GF-D8 (cell line): ENCODE measurements at regions not wholly inside any gene's neighbourhood (a gene's known extent, or its start where the extent isn't known, plus 50 kb on each side); places are given as distances from the start of the nearest gene placed in this dataset.
"Not testable (repeated sequence)": the region's sequence is repeated elsewhere in the genome, so short reads cannot be mapped to it uniquely, and the experiment has no call there.

ENCODE experiments used
- DNase-seq: peaks from one replicate; lab custom pipeline; 2025; lab: John Stamatoyannopoulos, UW

GRCh38 chr5:89560696-89561095 lies 677.7 kb upstream of the MEF2C start:
- no peak for DNase-seq

GRCh38 chr5:89556215-89556913 lies 673.4 kb upstream of the MEF2C start:
- no peak for DNase-seq

- no peak for DNase-seq
Measured at GRCh38 chr5:89546657-89547056, 663.7 kb upstream of the MEF2C start.

DNA sequence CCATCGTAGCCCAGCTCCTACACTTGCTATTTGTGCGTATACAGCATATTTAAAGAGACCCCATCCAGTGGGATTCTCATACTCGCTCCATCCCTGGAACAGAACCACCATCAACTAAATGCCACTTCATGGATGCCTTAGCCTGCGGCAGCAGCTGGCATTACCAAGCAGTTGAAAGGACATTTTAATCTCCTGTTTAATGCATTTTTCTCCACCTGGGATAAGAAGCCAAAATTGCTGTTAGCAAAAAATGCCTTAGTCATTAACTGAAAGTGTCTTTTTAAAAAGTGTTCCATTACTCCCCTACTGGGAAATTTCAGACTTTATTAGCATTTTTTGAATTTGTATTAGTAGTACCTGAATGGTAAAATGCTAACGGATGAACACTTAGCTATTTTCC lies 662.6 kb upstream of the MEF2C start:
- no peak for DNase-seq

- DNase-seq = no peak
Measured at GRCh38 chr5:89545076-89545475, 662.1 kb upstream of the MEF2C start.

DNA sequence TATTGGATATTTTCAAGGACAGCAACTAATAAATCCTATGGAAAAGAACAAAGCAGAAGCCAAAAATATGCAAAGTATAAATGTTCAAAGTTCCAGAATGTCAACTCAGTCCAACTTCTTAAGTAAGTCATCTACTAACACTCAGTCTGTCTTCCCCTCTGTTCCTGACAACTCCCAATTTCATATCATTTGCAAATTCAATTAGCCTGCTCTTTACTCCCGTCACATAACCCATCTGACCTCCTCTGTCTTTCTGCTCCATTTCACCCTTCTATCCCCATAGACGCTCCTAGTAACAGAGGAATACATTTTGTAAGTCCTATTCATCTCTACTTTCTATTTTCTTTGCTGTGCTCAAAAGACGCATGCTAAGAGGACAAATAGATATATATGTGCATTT lies 659.8 kb upstream of the MEF2C start:
- DNase-seq = no peak

DNA sequence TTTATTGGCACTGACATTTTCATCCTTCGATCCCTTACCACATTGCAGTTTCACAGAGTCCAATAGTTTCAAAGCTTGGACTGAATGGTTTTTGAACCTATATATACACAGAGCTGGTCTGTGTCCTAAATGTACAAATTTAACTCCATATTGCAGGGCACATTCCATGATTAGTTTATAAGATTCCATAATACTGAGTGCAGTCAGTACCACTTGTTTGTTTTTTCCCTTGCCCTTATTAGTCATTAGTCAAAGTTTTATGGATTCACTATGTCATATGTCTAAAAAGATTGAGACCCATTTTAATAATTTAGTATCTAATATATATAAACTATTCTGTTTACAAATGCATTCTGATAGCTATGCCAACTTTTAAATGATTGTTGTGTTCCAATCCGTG lies 654.8 kb upstream of the MEF2C start:
- no peak for DNase-seq

DNA sequence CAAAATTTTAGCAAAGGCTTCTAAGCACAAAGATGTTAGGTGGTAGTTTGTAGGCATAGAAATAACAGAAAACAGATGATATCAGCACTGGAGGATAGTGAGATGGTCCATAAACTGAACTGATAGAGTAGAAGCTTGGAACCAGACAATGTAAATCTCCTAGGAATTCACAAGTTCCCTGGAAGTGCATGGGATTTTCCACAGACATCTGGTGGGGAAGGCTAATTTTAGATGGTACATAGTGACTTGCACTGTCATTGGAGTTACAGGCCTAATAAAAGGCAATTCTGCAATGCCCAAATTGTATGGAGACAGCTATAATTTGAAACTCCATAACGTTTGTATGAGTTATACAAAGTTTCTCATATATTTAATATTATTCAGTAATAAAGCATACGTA lies 653.0 kb upstream of the MEF2C start:
- no peak for DNase-seq

DNA sequence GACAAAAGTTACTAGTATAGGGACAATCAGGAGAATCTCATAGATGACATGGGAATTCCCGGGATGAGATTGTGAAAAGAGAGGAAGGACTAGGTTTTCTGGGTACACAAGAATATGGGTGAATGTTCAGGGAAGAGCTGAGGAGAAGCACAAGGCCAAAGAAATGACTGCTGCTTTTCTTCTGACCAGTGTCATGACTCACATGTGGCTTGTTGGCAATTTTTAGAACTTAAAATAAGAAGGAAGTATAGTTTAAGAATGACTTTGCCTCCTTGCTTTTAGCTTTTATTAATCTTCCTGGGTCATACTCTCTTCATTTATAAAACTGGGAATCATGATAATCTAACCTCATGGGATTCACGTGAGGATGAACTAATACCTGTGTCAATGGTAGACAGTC lies 652.4 kb upstream of the MEF2C start:
- DNase-seq = no peak

- no peak for DNase-seq
Measured at GRCh38 chr5:89534331-89534730, 651.3 kb upstream of the MEF2C start.

GRCh38 chr5:89524785-89525184 lies 641.8 kb upstream of the MEF2C start:
- no peak for DNase-seq

GRCh38 chr5:89523867-89524266 lies 640.9 kb upstream of the MEF2C start:
- not testable (repeated sequence) for DNase-seq

DNA sequence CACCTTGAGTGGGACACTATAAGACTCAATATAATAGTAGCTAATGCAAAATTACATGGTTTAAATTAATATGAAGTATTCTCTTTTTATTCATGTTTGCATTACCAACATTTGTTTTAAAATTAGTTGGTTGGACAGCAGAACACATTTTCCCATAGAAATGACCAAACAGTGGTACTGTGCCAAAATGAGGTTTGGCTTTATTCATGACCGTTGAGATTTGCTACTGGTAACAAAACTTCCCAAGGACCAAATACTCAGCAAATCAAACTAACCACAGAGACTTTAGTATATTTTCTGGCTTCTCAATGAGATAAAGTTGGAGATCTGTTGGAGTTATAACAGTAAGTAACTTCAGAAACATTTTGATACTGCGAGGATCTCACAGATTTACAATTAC lies 637.8 kb upstream of the MEF2C start:
- no peak for DNase-seq

- no peak for DNase-seq
Measured at GRCh38 chr5:89513299-89514044, 630.5 kb upstream of the MEF2C start.

DNA sequence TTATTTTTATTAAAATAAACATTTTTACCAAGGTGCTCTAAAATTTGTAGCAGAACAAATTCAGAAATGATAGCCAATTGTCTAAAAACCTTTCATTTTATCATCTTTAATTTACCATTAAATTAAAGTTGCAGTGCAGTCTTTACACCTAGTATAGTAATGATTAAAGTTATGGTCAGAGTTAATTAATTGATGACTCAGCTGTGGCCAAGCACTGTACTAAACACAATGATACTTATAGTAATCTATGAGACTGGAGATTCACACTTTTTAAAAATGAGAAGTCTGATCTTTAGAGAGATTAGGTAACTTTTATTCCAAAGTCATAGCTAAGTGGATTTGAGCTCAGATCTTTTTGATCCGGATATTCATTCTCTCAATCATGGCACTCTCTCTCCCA lies 621.1 kb upstream of the MEF2C start:
- DNase-seq = no peak

DNA sequence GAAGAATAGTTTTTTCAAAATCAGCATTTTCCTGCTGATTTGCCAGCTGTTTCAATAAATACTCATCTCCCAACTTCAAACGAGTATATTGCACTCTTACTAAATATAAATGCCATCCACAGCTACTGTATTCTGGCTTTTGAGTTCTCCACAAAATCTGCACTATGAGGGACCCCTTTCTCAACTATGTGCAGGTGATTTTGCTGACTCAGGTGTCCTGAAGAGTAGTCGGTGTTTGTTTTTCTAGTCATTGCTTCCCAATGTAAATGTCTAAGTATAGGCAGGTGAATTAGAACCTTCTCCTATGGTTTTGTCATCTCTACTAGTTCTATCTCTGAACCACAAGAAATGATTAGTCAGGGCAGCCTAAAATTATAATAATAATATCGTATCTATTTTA lies 616.8 kb upstream of the MEF2C start:
- DNase-seq = no peak

GRCh38 chr5:89498699-89499098 lies 615.7 kb upstream of the MEF2C start:
- DNase-seq = no peak

- DNase-seq = no peak
Measured at GRCh38 chr5:89493414-89493813, 610.4 kb upstream of the MEF2C start.

GRCh38 chr5:89484962-89485361 lies 602.0 kb upstream of the MEF2C start:
- no peak for DNase-seq

- no peak for DNase-seq
Measured at GRCh38 chr5:89480406-89481007, 597.5 kb upstream of the MEF2C start.

- DNase-seq = no peak
Measured at GRCh38 chr5:89478851-89479250, 595.9 kb upstream of the MEF2C start.

- DNase-seq = no peak
Measured at GRCh38 chr5:89473196-89473595, 590.2 kb upstream of the MEF2C start.

DNA sequence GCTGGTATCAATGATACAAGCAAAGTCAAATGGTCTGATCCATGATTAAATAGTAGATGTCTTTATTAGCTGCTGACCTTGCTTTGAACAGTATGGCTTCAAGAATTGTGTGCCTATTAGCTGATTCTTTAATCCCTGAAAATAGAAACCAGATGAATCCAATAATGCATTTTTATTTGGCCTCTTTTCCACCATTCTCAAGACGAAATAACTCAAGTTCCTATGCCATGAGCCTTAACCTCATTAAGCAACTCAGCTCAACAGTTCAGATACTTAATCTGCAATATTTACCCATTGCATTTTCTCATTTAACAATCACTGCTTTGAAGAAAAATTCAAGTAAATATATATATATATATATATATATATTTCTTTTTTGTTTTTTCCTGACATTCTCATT lies 588.6 kb upstream of the MEF2C start:
- DNase-seq = no peak
